ENCODE measurements at regions not wholly inside any gene's neighbourhood (a gene's known extent, or its start where the extent isn't known, plus 50 kb on each side); places are given as distances from the start of the nearest gene placed in this dataset.

DNA sequence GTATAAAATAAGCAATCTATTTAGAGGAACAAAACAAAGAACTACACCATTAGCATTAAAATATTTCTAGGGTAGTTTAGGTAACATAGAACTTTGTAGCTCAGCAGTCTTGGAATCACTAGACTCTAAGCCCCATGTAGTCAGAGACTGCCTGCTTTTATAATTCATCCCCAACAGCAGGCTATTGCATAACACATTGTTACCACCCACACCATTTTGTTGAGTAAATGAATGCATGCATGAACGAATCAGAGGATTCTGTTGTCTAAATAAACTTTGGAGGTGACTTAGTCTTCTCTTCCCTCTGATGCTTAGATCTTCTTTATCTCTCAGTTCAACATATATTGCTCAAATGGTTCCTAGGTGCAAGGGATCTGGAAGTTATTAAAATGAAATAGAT is 167.6 kb upstream of the TNP1 start:
- Histone ChIP-seq H3K9me3 (ENCODE audit: insufficient read depth, low read depth, low read length) (no peaks in the 10 kb centered on the region), H3K14ac (ENCODE audit: low read length) (no peak overlapping the region), H2AK5ac (ENCODE audit: low read length) (no peak overlapping the region), H2BK12ac (ENCODE audit: low read length) (no peak overlapping the region), H3K27me3 (ENCODE audit: insufficient read depth, low read length) (no peaks in the 10 kb centered on the region), H3K9ac (ENCODE audit: low read length) (no peak overlapping the region), H3K79me1 (ENCODE audit: low read length) (no peaks in the 10 kb centered on the region), H2BK120ac (ENCODE audit: insufficient read depth, low read length, poor library complexity) (no peak overlapping the region), H3K4me2 (ENCODE audit: low read length) (no peak overlapping the region), H3K4ac (ENCODE audit: low read depth, low read length) (no peak overlapping the region), H2BK5ac (ENCODE audit: low read depth, low read length, poor library complexity) (no peak overlapping the region), H3K36me3 (ENCODE audit: control insufficient read depth in 1 of 2, insufficient read depth in 2 of 2, low read length in 2 of 2) (no peaks in the 10 kb centered on the region), H3K23ac (ENCODE audit: low read length) (no peak overlapping the region), H4K91ac (ENCODE audit: low read depth, low read length) (no peak overlapping the region), H3K4me3 (ENCODE audit: low read depth, low read length) (no peak overlapping the region), H4K12ac (ENCODE audit: low read depth, low read length) (no peak overlapping the region), H4K8ac (ENCODE audit: low read depth, low read length) (no peak overlapping the region), H3K79me2 (ENCODE audit: control insufficient read depth, insufficient read depth, low read length, poor library complexity) (no peaks in the 10 kb centered on the region), H3K4me1 (ENCODE audit: control insufficient read depth in 1 of 2, insufficient read depth in 2 of 2, low read length in 2 of 2) (no peaks in the 10 kb centered on the region), H2AFZ (ENCODE audit: insufficient read depth, low read length, poor library complexity) (no peak overlapping the region), H3K18ac (ENCODE audit: low read length) (no peak overlapping the region), H3K27ac (ENCODE audit: low read depth, low read length) (no peak overlapping the region)
- no peak for DNase-seq
- no CpG with 5 or more reads among the region's 1 CpG for WGBS (ENCODE audit: extremely low coverage, insufficient coverage, insufficient read length)

DNA sequence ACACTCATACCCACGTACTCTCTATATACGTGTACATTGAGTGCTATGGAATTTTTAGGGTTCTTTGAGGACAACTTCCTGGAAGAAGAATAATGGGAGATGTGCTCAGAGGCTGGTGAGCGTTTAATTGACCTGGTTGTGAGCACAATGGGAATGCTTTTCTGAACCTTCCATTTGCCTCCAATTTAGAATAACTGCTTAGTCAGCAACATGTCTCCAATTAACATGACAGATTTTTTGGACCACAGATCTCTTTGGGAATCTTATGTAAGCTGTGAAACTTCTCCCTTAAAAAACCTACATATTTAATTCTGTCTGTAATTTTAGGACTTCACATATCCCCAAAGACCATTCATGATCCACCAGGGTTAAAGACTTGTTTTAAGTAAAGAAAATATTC is 166.7 kb upstream of the TNP1 start:
- no peak overlapping the region for H3K27ac ChIP-seq (ENCODE audit: low read depth, low read length)
- H3K18ac ChIP-seq (ENCODE audit: low read length): no peak overlapping the region
- H2BK120ac ChIP-seq (ENCODE audit: insufficient read depth, low read length, poor library complexity): no peak overlapping the region
- H4K91ac ChIP-seq (ENCODE audit: low read depth, low read length): no peak overlapping the region
- no peak overlapping the region for H2BK5ac ChIP-seq (ENCODE audit: low read depth, low read length, poor library complexity)
- no peak overlapping the region for H4K8ac ChIP-seq (ENCODE audit: low read depth, low read length)
- no peaks in the 10 kb centered on the region for H3K79me2 ChIP-seq (ENCODE audit: control insufficient read depth, insufficient read depth, low read length, poor library complexity)
- no peaks in the 10 kb centered on the region for H3K4me1 ChIP-seq (ENCODE audit: control insufficient read depth in 1 of 2, insufficient read depth in 2 of 2, low read length in 2 of 2)
- no peak overlapping the region for H2BK12ac ChIP-seq (ENCODE audit: low read length)
- WGBS (ENCODE audit: extremely low coverage, insufficient coverage, insufficient read length): no CpG with 5 or more reads among the region's 3 CpGs
- no peaks in the 10 kb centered on the region for H3K9me3 ChIP-seq (ENCODE audit: insufficient read depth, low read depth, low read length)
- no peak overlapping the region for H2AFZ ChIP-seq (ENCODE audit: insufficient read depth, low read length, poor library complexity)
- no peak overlapping the region for H4K12ac ChIP-seq (ENCODE audit: low read depth, low read length)
- H3K9ac ChIP-seq (ENCODE audit: low read length): no peak overlapping the region
- H3K23ac ChIP-seq (ENCODE audit: low read length): no peak overlapping the region
- no peaks in the 10 kb centered on the region for H3K79me1 ChIP-seq (ENCODE audit: low read length)
- no peak overlapping the region for H2AK5ac ChIP-seq (ENCODE audit: low read length)
- no peaks in the 10 kb centered on the region for H3K27me3 ChIP-seq (ENCODE audit: insufficient read depth, low read length)
- H3K14ac ChIP-seq (ENCODE audit: low read length): no peak overlapping the region
- H3K4me2 ChIP-seq (ENCODE audit: low read length): no peak overlapping the region
- H3K36me3 ChIP-seq (ENCODE audit: control insufficient read depth in 1 of 2, insufficient read depth in 2 of 2, low read length in 2 of 2): no peaks in the 10 kb centered on the region
- no peak overlapping the region for H3K4me3 ChIP-seq (ENCODE audit: low read depth, low read length)
- no peak for DNase-seq
- no peak overlapping the region for H3K4ac ChIP-seq (ENCODE audit: low read depth, low read length)

DNA sequence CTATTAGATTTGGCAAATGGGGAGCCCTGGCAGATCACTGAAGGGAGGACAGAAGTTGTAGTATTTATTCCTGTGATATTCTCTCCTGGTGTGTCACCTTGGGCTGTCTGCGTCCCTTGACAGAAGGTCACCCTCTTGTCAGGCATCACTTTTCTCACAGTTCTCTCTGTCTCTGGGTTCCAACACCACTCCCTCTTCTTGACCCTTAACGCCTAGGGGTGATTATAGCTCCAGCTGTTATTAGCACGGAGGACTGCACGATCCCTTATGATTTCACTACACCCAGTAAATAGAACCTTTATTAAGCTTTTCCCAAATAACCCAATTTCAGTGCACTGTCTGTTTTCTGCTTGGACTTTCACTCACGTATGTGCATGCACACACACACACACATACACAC is 166.3 kb upstream of the TNP1 start:
- no peak for DNase-seq
- H2BK12ac ChIP-seq (ENCODE audit: low read length): no peak overlapping the region

DNA sequence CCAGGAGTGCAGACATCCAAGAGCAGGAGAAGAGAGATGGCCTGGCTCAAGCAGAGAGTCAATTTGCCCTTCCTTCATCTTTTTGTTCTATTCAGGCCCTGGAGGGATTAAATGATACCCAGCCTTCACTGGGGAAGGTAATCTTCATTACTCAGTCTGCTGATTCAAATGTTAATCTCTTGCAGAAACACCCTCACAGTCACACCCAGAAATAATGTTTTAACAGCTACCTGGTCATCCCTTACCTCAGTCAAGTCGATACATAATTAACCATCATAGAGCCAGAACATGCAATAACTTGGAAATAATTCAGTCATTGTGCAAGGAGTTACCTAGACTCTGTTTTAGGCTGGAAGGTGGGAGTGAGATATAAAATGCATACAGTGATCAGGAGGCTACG is 163.7 kb upstream of the TNP1 start:
- Histone ChIP-seq H4K8ac (ENCODE audit: low read depth, low read length) (no peak overlapping the region), H2BK12ac (ENCODE audit: low read length) (no peak overlapping the region), H2BK5ac (ENCODE audit: low read depth, low read length, poor library complexity) (no peak overlapping the region), H4K91ac (ENCODE audit: low read depth, low read length) (no peak overlapping the region), H3K9me3 (ENCODE audit: insufficient read depth, low read depth, low read length) (no peaks in the 10 kb centered on the region), H4K12ac (ENCODE audit: low read depth, low read length) (no peak overlapping the region), H3K4me3 (ENCODE audit: low read depth, low read length) (no peak overlapping the region), H3K27ac (ENCODE audit: low read depth, low read length) (no peak overlapping the region), H3K4me1 (ENCODE audit: control insufficient read depth in 1 of 2, insufficient read depth in 2 of 2, low read length in 2 of 2) (no peaks in the 10 kb centered on the region), H3K23ac (ENCODE audit: low read length) (no peak overlapping the region), H3K18ac (ENCODE audit: low read length) (no peak overlapping the region), H3K4me2 (ENCODE audit: low read length) (no peak overlapping the region), H3K9ac (ENCODE audit: low read length) (no peak overlapping the region), H3K4ac (ENCODE audit: low read depth, low read length) (no peak overlapping the region), H3K36me3 (ENCODE audit: control insufficient read depth in 1 of 2, insufficient read depth in 2 of 2, low read length in 2 of 2) (no peaks in the 10 kb centered on the region), H3K79me2 (ENCODE audit: control insufficient read depth, insufficient read depth, low read length, poor library complexity) (no peaks in the 10 kb centered on the region), H2AFZ (ENCODE audit: insufficient read depth, low read length, poor library complexity) (no peak overlapping the region), H2AK5ac (ENCODE audit: low read length) (no peak overlapping the region), H3K14ac (ENCODE audit: low read length) (no peak overlapping the region), H3K27me3 (ENCODE audit: insufficient read depth, low read length) (no peaks in the 10 kb centered on the region), H2BK120ac (ENCODE audit: insufficient read depth, low read length, poor library complexity) (no peak overlapping the region), H3K79me1 (ENCODE audit: low read length) (no peaks in the 10 kb centered on the region)
- no peak for DNase-seq
- WGBS (ENCODE audit: extremely low coverage, insufficient coverage, insufficient read length): no CpG with 5 or more reads among the region's 2 CpGs

More for the DNA sequence above, 166.3 kb upstream of the TNP1 start:
- Histone ChIP-seq H2BK120ac (ENCODE audit: insufficient read depth, low read length, poor library complexity) (no peak overlapping the region), H3K4me3 (ENCODE audit: low read depth, low read length) (no peak overlapping the region), H3K4ac (ENCODE audit: low read depth, low read length) (no peak overlapping the region), H3K9me3 (ENCODE audit: insufficient read depth, low read depth, low read length) (no peaks in the 10 kb centered on the region), H4K12ac (ENCODE audit: low read depth, low read length) (no peak overlapping the region), H4K91ac (ENCODE audit: low read depth, low read length) (no peak overlapping the region), H3K9ac (ENCODE audit: low read length) (no peak overlapping the region), H3K4me1 (ENCODE audit: control insufficient read depth in 1 of 2, insufficient read depth in 2 of 2, low read length in 2 of 2) (no peaks in the 10 kb centered on the region), H3K27ac (ENCODE audit: low read depth, low read length) (no peak overlapping the region), H3K4me2 (ENCODE audit: low read length) (no peak overlapping the region), H4K8ac (ENCODE audit: low read depth, low read length) (no peak overlapping the region), H2AFZ (ENCODE audit: insufficient read depth, low read length, poor library complexity) (no peak overlapping the region), H3K14ac (ENCODE audit: low read length) (no peak overlapping the region), H3K79me2 (ENCODE audit: control insufficient read depth, insufficient read depth, low read length, poor library complexity) (no peaks in the 10 kb centered on the region), H3K36me3 (ENCODE audit: control insufficient read depth in 1 of 2, insufficient read depth in 2 of 2, low read length in 2 of 2) (no peaks in the 10 kb centered on the region), H3K23ac (ENCODE audit: low read length) (no peak overlapping the region), H3K18ac (ENCODE audit: low read length) (no peak overlapping the region), H2AK5ac (ENCODE audit: low read length) (no peak overlapping the region), H3K27me3 (ENCODE audit: insufficient read depth, low read length) (no peaks in the 10 kb centered on the region), H2BK5ac (ENCODE audit: low read depth, low read length, poor library complexity) (no peak overlapping the region), H3K79me1 (ENCODE audit: low read length) (no peaks in the 10 kb centered on the region)
- WGBS (ENCODE audit: extremely low coverage, insufficient coverage, insufficient read length): no CpG with 5 or more reads among the region's 5 CpGs
